Upper lobe of left lung (tissue), 4 donors: ENCODE measurements at regions not wholly inside any gene's neighbourhood (a gene's known extent, or its start where the extent isn't known, plus 50 kb on each side); places are given as distances from the start of the nearest gene placed in this dataset.

ENCODE experiments used
- CTCF ChIP-seq, 6 experiments: fragments of 450-650 bp in 4 of 6; fragments of 200-600 bp in 2 of 6; sonication (generic) in 2 of 6; IDR thresholded peaks; one replicate each; pipeline ENCODE4 v1.5.1; 2016 to 2019; ENCODE audit warnings: antibody characterized with exemption in 6 of 6
- EP300 ChIP-seq, 4 donors: sonication (generic); formaldehyde crosslinking; IDR thresholded peaks; one replicate each; pipeline ENCODE4 v1.5.1; 2017; ENCODE audit warnings: antibody characterized with exemption in 4 of 4, control low read depth in 2 of 4
- POLR2A ChIP-seq, 4 donors: fragments of 450-650 bp; IDR thresholded peaks; one replicate each; pipeline ENCODE4 v1.5.1; 2016 to 2017; ENCODE audit warnings: antibody characterized with exemption in 4 of 4, mild to moderate bottlenecking in 2 of 4
- POLR2AphosphoS5 ChIP-seq, 2 donors: sonication (generic); formaldehyde crosslinking; IDR thresholded peaks; one replicate each; pipeline ENCODE4 v1.5.1; 2017; ENCODE audit warnings: antibody characterized with exemption in 2 of 2

- no peak for TF ChIP-seq CTCF (IDR thresholded peaks at IDR 0.05)
- TF ChIP-seq POLR2AphosphoS5 (IDR thresholded peaks at IDR 0.05) = no peak
- no peak for TF ChIP-seq POLR2A (IDR thresholded peaks at IDR 0.05)
- TF ChIP-seq EP300 (IDR thresholded peaks at IDR 0.05) = no peak
Measured at GRCh38 chr4:65241257-65241997, 428.9 kb downstream of the EPHA5 start.
